Cardiac muscle cell (in vitro differentiated cells and primary cell): ENCODE measurements at regions not wholly inside any gene's neighbourhood (a gene's known extent, or its start where the extent isn't known, plus 50 kb on each side); places are given as distances from the start of the nearest gene placed in this dataset.
A peak's percentile ranks its signal among the peaks of the same experiment; 100 is the strongest.

Source experiments
- DNase-seq, 2 donors: peaks; one replicate each; pipeline versions ENCODE4 v3.0.0 to v3.0.0-alpha.2; 2010 to 2017; ENCODE audit warnings: low read depth in 1 of 2, low spot score in 1 of 2
- H3K27ac ChIP-seq: fragments of 200-600 bp; sonication (generic); 2 replicates; pipeline ENCODE4 v1.5.1; 2016
- H3K27me3 ChIP-seq: fragments of 200-600 bp; sonication (generic); 2 replicates; pipeline ENCODE4 v1.6.0; 2016; ENCODE audit warnings: control low read depth
- H3K36me3 ChIP-seq: fragments of 200-600 bp; sonication (generic); 2 replicates; pipeline ENCODE4 v1.5.1; 2016; ENCODE audit warnings: control low read depth
- H3K4me1 ChIP-seq: fragments of 200-600 bp; sonication (generic); 2 replicates; pipeline ENCODE4 v1.8.1; 2017; ENCODE audit warnings: low read depth, mild to moderate bottlenecking, mixed run types
- H3K4me3 ChIP-seq: fragments of 200-600 bp; sonication (generic); 2 replicates; pipeline ENCODE4 v1.5.1; 2016; ENCODE audit warnings: mild to moderate bottlenecking
- H3K9me3 ChIP-seq: fragments of 200-600 bp; sonication (generic); 2 replicates; pipeline ENCODE4 v1.5.1; 2017; ENCODE audit warnings: low read depth, mild to moderate bottlenecking, control low read depth
- CTCF ChIP-seq: IDR thresholded peaks from 2 replicates; pipeline ENCODE4 v1.5.1; 2012; ENCODE audit warnings: low read depth, mild to moderate bottlenecking, low read length

GRCh38 chr2:18487106-18487913, 73.1 kb downstream of the RDH14 start:
- TF ChIP-seq CTCF = no peak
- Histone ChIP-seq H3K36me3 (no peaks in the 10 kb centered on the region), H3K27ac (no peak overlapping the region), H3K9me3 (no peaks in the 10 kb centered on the region), H3K27me3 (peaks cover 2% of the 10 kb centered on the region), H3K4me3 (no peak overlapping the region), H3K4me1 (no peaks in the 10 kb centered on the region)
- DNase-seq = no peak

DNA sequence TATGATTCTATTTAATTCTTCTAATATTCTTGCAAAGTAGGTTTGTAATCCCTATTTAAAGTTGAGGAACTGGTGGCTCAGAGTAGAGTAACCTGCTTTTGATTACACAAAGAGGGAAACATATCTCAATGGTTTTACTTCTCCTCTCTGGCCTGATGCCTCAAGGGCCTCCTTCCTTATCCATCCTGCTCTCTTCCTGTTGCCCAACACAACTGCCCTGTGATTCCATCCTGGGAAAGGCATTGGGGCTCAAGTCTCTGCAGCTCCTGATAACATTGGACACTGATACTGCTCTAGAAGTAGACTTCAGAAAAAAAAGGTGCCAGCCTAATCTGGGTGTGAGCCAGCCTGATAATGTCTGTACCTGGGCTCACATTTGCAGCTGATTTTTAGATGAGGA, 75.8 kb downstream of the RDH14 start:
- TF ChIP-seq CTCF = no peak
- H3K4me1 ChIP-seq = no peaks in the 10 kb centered on the region
- no peak overlapping the region for H3K27ac ChIP-seq
- no peak overlapping the region for H3K4me3 ChIP-seq
- DNase-seq = no peak
- no peaks in the 10 kb centered on the region for H3K27me3 ChIP-seq
- H3K9me3 ChIP-seq = no peaks in the 10 kb centered on the region
- no peaks in the 10 kb centered on the region for H3K36me3 ChIP-seq

GRCh38 chr2:18483896-18484295, 76.6 kb downstream of the RDH14 start:
- no peaks in the 10 kb centered on the region for H3K27me3 ChIP-seq
- H3K27ac ChIP-seq = no peak overlapping the region
- H3K4me1 ChIP-seq = no peaks in the 10 kb centered on the region

DNA sequence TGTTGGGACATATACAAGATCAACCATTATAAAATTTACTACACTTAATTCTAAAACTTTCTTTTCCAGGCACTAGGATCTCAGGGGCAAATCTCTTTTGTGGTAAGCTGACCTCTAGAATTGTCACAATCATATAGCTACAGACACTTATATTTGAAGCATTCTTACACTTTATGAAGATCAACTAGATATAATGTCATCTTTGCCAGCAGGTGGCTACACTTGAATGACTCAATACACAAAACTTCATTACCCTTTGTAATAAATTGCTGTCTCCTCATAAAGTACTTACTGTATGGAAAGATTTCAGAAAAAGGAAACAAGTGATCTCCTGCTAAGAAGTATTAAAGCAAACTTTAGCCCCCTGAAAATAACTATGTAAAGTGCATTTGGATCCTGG, 77.8 kb downstream of the RDH14 start:
- no peak for TF ChIP-seq CTCF
- Histone ChIP-seq H3K27me3 (no peaks in the 10 kb centered on the region), H3K27ac (no peak overlapping the region), H3K4me3 (no peak overlapping the region), H3K36me3 (no peaks in the 10 kb centered on the region), H3K9me3 (no peaks in the 10 kb centered on the region), H3K4me1 (no peaks in the 10 kb centered on the region)
- DNase-seq = no peak

More at GRCh38 chr2:18483896-18484295, 76.6 kb downstream of the RDH14 start:
- no peak for DNase-seq
- H3K4me3 ChIP-seq = no peak overlapping the region
- H3K36me3 ChIP-seq = no peaks in the 10 kb centered on the region
- no peak for TF ChIP-seq CTCF
- no peaks in the 10 kb centered on the region for H3K9me3 ChIP-seq

DNA sequence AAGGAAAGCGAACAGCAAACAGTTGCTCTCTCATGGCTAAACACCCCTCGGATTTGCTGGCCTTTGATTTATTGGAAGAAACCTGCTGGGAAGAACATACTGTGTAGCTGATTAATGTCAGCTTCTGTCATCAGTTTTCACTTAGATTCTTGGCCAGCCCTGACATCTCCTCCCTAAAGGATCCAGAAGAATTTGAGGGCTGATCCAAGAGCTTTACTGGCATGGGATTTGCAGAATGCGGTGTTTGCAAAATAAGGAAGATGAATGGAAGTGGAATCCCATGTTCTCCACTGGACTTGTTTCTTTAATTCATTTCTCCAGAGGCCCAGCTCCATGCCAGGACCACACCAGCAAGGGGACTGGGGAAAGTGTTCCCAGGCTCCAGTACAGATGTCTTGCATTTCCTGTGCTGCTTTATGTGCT, 80.5 kb downstream of the RDH14 start:
- DNase-seq = peak in 1 of 2 donors; percentile 52
- no peak overlapping the region for H3K27ac ChIP-seq

More for the DNA sequence above, 80.5 kb downstream of the RDH14 start:
- TF ChIP-seq CTCF = no peak
- no peaks in the 10 kb centered on the region for H3K36me3 ChIP-seq
- no peaks in the 10 kb centered on the region for H3K4me1 ChIP-seq
- H3K27me3 ChIP-seq = no peaks in the 10 kb centered on the region
- no peak overlapping the region for H3K4me3 ChIP-seq
- H3K9me3 ChIP-seq = no peaks in the 10 kb centered on the region
